HEK293T (cell line): ENCODE measurements at regions not wholly inside any gene's neighbourhood (a gene's known extent, or its start where the extent isn't known, plus 50 kb on each side); places are given as distances from the start of the nearest gene placed in this dataset.

Experiments used
- CTCF ChIA-PET: fragments of 350-600 bp; formaldehyde crosslinking; extraction: SDS; loops from one replicate; lab custom pipeline; 2021; ENCODE audit warnings: antibody characterized with exemption, inconsistent platforms; lab: Yijun Ruan, JAX
- POLR2A ChIA-PET: fragments of 350-600 bp; formaldehyde crosslinking; extraction: SDS; loops from one replicate; lab custom pipeline; 2020; ENCODE audit warnings: antibody characterized with exemption, inconsistent platforms; lab: Yijun Ruan, JAX
- DNase-seq: peaks from one replicate; pipeline ENCODE4 v3.0.0; 2012; ENCODE audit warnings: mixed read lengths; ENCODE audit errors: extremely low spot score
- ARNT ChIP-seq: fragments of 450-650 bp; IDR thresholded peaks from 2 replicates; pipeline ENCODE4 v1.6.1; 2017; ENCODE audit warnings: mild to moderate bottlenecking
- BHLHE40 ChIP-seq: fragments of 450-650 bp; IDR thresholded peaks from 2 replicates; pipeline ENCODE4 v1.6.1; 2016; ENCODE audit warnings: mild to moderate bottlenecking, moderate library complexity, borderline replicate concordance
- CTBP1 ChIP-seq: fragments of 450-650 bp; IDR thresholded peaks from 2 replicates; pipeline ENCODE4 v1.6.1; 2016; ENCODE audit warnings: borderline replicate concordance
- ELF4 ChIP-seq: fragments of 450-650 bp; IDR thresholded peaks from 2 replicates; pipeline ENCODE4 v1.6.1; 2017; ENCODE audit warnings: antibody characterized with exemption
- FOXA1 ChIP-seq: fragments of 450-650 bp; IDR thresholded peaks from 2 replicates; pipeline ENCODE4 v1.6.1; 2016; ENCODE audit warnings: mild to moderate bottlenecking
- FOXK2 ChIP-seq: fragments of 450-650 bp; IDR thresholded peaks from 2 replicates; pipeline ENCODE4 v1.6.1; 2016; ENCODE audit warnings: mild to moderate bottlenecking
- FOXM1 ChIP-seq: fragments of 450-650 bp; IDR thresholded peaks from 2 replicates; pipeline ENCODE4 v1.6.1; 2017; ENCODE audit warnings: mild to moderate bottlenecking, borderline replicate concordance
- HDGF ChIP-seq: fragments of 450-650 bp; IDR thresholded peaks from 2 replicates; pipeline ENCODE4 v1.6.1; 2017; ENCODE audit warnings: antibody characterized with exemption, borderline replicate concordance
- L3MBTL2 ChIP-seq: fragments of 450-650 bp; conservative IDR thresholded peaks from 2 replicates; pipeline ENCODE4 v1.6.1; 2016; ENCODE audit warnings: mild to moderate bottlenecking
- LEF1 ChIP-seq: fragments of 450-650 bp; IDR thresholded peaks from 2 replicates; pipeline ENCODE4 v1.6.1; 2017; ENCODE audit warnings: mild to moderate bottlenecking, borderline replicate concordance
- NFRKB ChIP-seq: fragments of 450-650 bp; IDR thresholded peaks from 2 replicates; pipeline ENCODE4 v1.6.1; 2016; ENCODE audit warnings: mild to moderate bottlenecking, moderate library complexity
- PKNOX1 ChIP-seq: fragments of 450-650 bp; IDR thresholded peaks from 2 replicates; pipeline ENCODE4 v1.6.1; 2016
- SP1 ChIP-seq: fragments of 450-650 bp; IDR thresholded peaks from 2 replicates; pipeline ENCODE4 v1.6.1; 2017
- SUZ12 ChIP-seq: fragments of 450-650 bp; IDR thresholded peaks from 2 replicates; pipeline ENCODE4 v1.6.1; 2016; ENCODE audit warnings: mild to moderate bottlenecking
- TARDBP ChIP-seq: fragments of 450-650 bp; IDR thresholded peaks from 2 replicates; pipeline ENCODE4 v1.6.1; 2016
- ZNF384 ChIP-seq: fragments of 450-650 bp; IDR thresholded peaks from 2 replicates; pipeline ENCODE4 v1.6.1; 2016

DNA sequence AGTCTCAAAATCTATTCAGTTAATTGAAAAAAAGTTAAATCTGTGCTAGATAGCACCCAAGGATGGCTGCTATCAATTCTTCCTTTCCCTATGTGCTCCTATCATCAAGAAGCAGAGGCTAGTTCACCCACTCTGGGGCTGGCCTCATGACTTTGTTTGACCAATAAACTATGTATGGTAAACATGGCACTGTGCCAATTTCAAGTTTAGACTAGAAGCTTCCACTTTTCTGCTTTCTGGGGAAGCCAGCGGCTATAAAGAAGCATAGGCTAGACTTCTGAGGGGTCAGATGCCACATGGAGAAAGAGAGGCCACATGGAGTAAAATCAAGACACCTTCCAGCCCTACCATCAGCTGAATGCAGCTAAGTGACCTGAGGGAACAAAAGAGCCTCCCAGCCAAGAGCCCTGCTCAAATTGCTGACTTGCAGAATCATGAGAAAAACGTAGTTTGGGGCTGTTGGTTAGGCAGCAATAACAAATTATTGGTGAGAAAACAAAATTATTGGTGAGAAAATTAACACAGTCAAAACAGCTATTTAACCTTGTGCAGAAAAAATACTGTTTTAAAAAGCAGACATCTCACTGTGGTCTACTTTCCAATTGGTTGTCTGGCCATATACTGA lies 86.5 kb upstream of the SLC14A2 start:
- POLR2A ChIA-PET = no interaction called here
- no peak for DNase-seq
- CTCF ChIA-PET = interaction anchor here (0.7 kb wide), 1 partner anchor 113 kb away, joined by 5 read pairs; no protein-coding TSS in a partner anchor
- TF ChIP-seq SP1 (no peak), ARNT (no peak), SUZ12 (no peak), HDGF (no peak), FOXA1 (no peak), FOXM1 (no peak), TARDBP (no peak), ELF4 (no peak), L3MBTL2 (no peak), CTBP1 (no peak), NFRKB (no peak), FOXK2 (no peak), BHLHE40 (no peak), ZNF384 (no peak), LEF1 (no peak), PKNOX1 (no peak)

DNA sequence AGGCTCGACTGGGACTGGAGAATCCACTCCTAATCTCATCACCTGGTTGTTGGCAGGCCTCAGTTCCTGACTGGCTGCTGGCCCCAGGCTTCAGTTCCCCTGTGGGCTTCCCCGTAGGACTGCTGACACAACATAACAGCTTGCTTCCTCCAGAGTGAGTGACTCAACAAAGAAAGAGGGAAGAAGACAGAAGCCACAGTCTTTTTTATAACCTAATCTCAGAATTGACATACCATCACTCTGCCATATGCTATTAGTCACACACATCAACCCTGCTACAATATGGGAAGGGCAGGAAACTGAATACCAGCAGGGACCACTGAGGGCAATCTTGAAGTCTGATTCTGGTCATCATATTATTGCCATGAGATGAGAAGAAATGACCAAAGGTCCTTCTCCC lies 76.8 kb upstream of the SLC14A2 start:
- POLR2A ChIA-PET = no interaction called here
- CTCF ChIA-PET = no interaction called here
- DNase-seq = no peak
- no peak for TF ChIP-seq ELF4
- TF ChIP-seq TARDBP = no peak
- no peak for TF ChIP-seq CTBP1
- no peak for TF ChIP-seq ARNT
- TF ChIP-seq FOXA1 = no peak

- ChIA-PET POLR2A (interaction anchor here (1.0 to 1.7 kb wide), 2 partner anchors 13 kb away, joined by 3 to 4 read pairs; no protein-coding TSS in a partner anchor), CTCF (interaction anchor here (0.7 kb wide), 1 partner anchor 153 kb away, joined by 8 read pairs; no protein-coding TSS in a partner anchor)
- DNase-seq = no peak
- TF ChIP-seq PKNOX1 (peak; percentile 52), CTBP1 (no peak)
Observed at GRCh38 chr18:45539491-45539891, 75.8 kb upstream of the SLC14A2 start.

GRCh38 chr18:45540125-45540524 lies 75.2 kb upstream of the SLC14A2 start:
- DNase-seq = no peak
- TF ChIP-seq TARDBP (no peak), FOXA1 (no peak), CTBP1 (no peak), ARNT (no peak), FOXM1 (no peak), SUZ12 (no peak), L3MBTL2 (no peak), NFRKB (no peak), ZNF384 (no peak), FOXK2 (no peak), SP1 (no peak), HDGF (no peak), ELF4 (no peak), LEF1 (no peak), BHLHE40 (no peak), PKNOX1 (no peak)
- ChIA-PET POLR2A (interaction anchor here (1.0 to 1.7 kb wide), 2 partner anchors 12 to 13 kb away, joined by 3 to 4 read pairs; no protein-coding TSS in a partner anchor), CTCF (no interaction called here)

GRCh38 chr18:45541421-45541820 lies 73.9 kb upstream of the SLC14A2 start:
- no peak for DNase-seq
- POLR2A ChIA-PET = interaction anchor here (1.7 kb wide), 1 partner anchor 11 kb away, joined by 4 read pairs; no protein-coding TSS in a partner anchor
- CTCF ChIA-PET = no interaction called here
- TF ChIP-seq HDGF = no peak
- TF ChIP-seq TARDBP = no peak

- POLR2A ChIA-PET = no interaction called here
- no peak for TF ChIP-seq BHLHE40
- TF ChIP-seq FOXK2 = no peak
- TF ChIP-seq ELF4 = no peak
- no peak for TF ChIP-seq FOXM1
- TF ChIP-seq SUZ12 = no peak
- TF ChIP-seq CTBP1 = no peak
- TF ChIP-seq ARNT = no peak
- no peak for DNase-seq
- CTCF ChIA-PET = no interaction called here
Observed at GRCh38 chr18:45542043-45542442, 73.2 kb upstream of the SLC14A2 start.
